HEK293 (cell line): ENCODE measurements at regions not wholly inside any gene's neighbourhood (a gene's known extent, or its start where the extent isn't known, plus 50 kb on each side); places are given as distances from the start of the nearest gene placed in this dataset.

Experiments used
- CTCF ChIA-PET: fragments of 350-600 bp; formaldehyde crosslinking; extraction: SDS; loops from one replicate; lab custom pipeline; 2021; ENCODE audit warnings: antibody characterized with exemption; lab: Yijun Ruan, JAX
- POLR2A ChIA-PET: fragments of 300-600 bp; formaldehyde crosslinking; extraction: SDS; loops from one replicate; lab custom pipeline; 2020; ENCODE audit warnings: antibody characterized with exemption, inconsistent platforms; lab: Yijun Ruan, JAX
- H3K27ac ChIP-seq: fragments of 200-500 bp; sonication (Bioruptor generic); 2 replicates; pipeline ENCODE4 v1.5.1; 2014; ENCODE audit warnings: low read depth, low read length, control low read depth, inconsistent platforms; ENCODE audit errors: extremely low read depth
- H3K36me3 ChIP-seq, 2 experiments: fragments of 200-500 bp in 1 of 2; sonication (Bioruptor generic) in 1 of 2; 1 replicate in 1 of 2; 2 replicates in 1 of 2; pipeline ENCODE4 v1.5.1; 2014 to 2017; ENCODE audit warnings: inconsistent platforms in 2 of 2, low read length in 2 of 2; ENCODE audit not compliant: control insufficient read depth in 2 of 2, insufficient read depth in 1 of 2
- H3K4me1 ChIP-seq: fragments of 200-500 bp; sonication (Bioruptor generic); 2 replicates; pipeline ENCODE4 v1.5.1; 2014; ENCODE audit warnings: mild to moderate bottlenecking, low read length, inconsistent platforms; ENCODE audit not compliant: control insufficient read depth, insufficient read depth
- H3K4me3 ChIP-seq: 2 replicates; pipeline ENCODE4 v1.5.1; 2011; ENCODE audit warnings: low read depth, mild to moderate bottlenecking, control low read depth, low read length, moderate library complexity
- H3K9me3 ChIP-seq: fragments of 200-500 bp; sonication (Bioruptor generic); 2 replicates; pipeline ENCODE4 v1.5.1; 2014; ENCODE audit warnings: low read depth, low read length, inconsistent platforms; ENCODE audit not compliant: control insufficient read depth, insufficient read depth
- OVOL3 ChIP-seq: fragments of 450-650 bp; formaldehyde crosslinking; IDR thresholded peaks from 2 replicates; pipeline ENCODE4 v1.5.1; 2016; ENCODE audit warnings: missing biosample characterization, missing genetic modification characterization
- RBAK ChIP-seq: fragments of 450-650 bp; formaldehyde crosslinking; IDR thresholded peaks from 2 replicates; pipeline ENCODE4 v1.5.1; 2016; ENCODE audit warnings: missing biosample characterization, missing genetic modification characterization
- REST ChIP-seq: fragments of 450-650 bp; formaldehyde crosslinking; IDR thresholded peaks from 2 replicates; pipeline ENCODE4 v1.5.1; 2016; ENCODE audit warnings: missing biosample characterization, missing genetic modification characterization
- TSHZ1 ChIP-seq: fragments of 450-650 bp; formaldehyde crosslinking; IDR thresholded peaks from 2 replicates; pipeline ENCODE4 v1.5.1; 2016; ENCODE audit warnings: missing biosample characterization, missing genetic modification characterization, borderline replicate concordance
- ZBTB44 ChIP-seq: fragments of 450-650 bp; IDR thresholded peaks from 2 replicates; pipeline ENCODE4 v1.5.1; 2018; ENCODE audit warnings: missing biosample characterization, mild to moderate bottlenecking, missing genetic modification characterization
- ZFP37 ChIP-seq: fragments of 450-650 bp; formaldehyde crosslinking; IDR thresholded peaks from 2 replicates; pipeline ENCODE4 v1.5.1; 2016; ENCODE audit warnings: missing biosample characterization, missing genetic modification characterization
- ZNF133 ChIP-seq: fragments of 450-650 bp; formaldehyde crosslinking; IDR thresholded peaks from 2 replicates; pipeline ENCODE4 v1.5.1; 2016; ENCODE audit warnings: missing biosample characterization, missing genetic modification characterization
- ZNF16 ChIP-seq: fragments of 450-650 bp; formaldehyde crosslinking; IDR thresholded peaks from 2 replicates; pipeline ENCODE4 v1.5.1; 2016; ENCODE audit warnings: low read depth, missing biosample characterization, missing genetic modification characterization
- ZNF211 ChIP-seq: fragments of 450-650 bp; formaldehyde crosslinking; IDR thresholded peaks from 2 replicates; pipeline ENCODE4 v1.5.1; 2016; ENCODE audit warnings: low read depth, missing biosample characterization, missing genetic modification characterization
- ZNF324 ChIP-seq: fragments of 450-650 bp; formaldehyde crosslinking; IDR thresholded peaks from 2 replicates; pipeline ENCODE4 v1.5.1; 2016; ENCODE audit warnings: missing biosample characterization, missing genetic modification characterization
- ZNF362 ChIP-seq: fragments of 450-650 bp; formaldehyde crosslinking; IDR thresholded peaks from 2 replicates; pipeline ENCODE4 v1.5.1; 2016; ENCODE audit warnings: missing biosample characterization, missing genetic modification characterization
- ZNF433 ChIP-seq: fragments of 450-650 bp; formaldehyde crosslinking; IDR thresholded peaks from 2 replicates; pipeline ENCODE4 v1.5.1; 2016; ENCODE audit warnings: missing biosample characterization, missing genetic modification characterization, low read depth
- ZNF518A ChIP-seq: fragments of 450-650 bp; formaldehyde crosslinking; conservative IDR thresholded peaks from 2 replicates; pipeline ENCODE4 v1.5.1; 2016; ENCODE audit warnings: low read depth, missing biosample characterization, missing genetic modification characterization
- ZNF555 ChIP-seq: fragments of 450-650 bp; formaldehyde crosslinking; conservative IDR thresholded peaks from 2 replicates; pipeline ENCODE4 v1.5.1; 2017; ENCODE audit warnings: missing biosample characterization, mild to moderate bottlenecking, missing genetic modification characterization, inconsistent platforms
- ZNF645 ChIP-seq: fragments of 450-650 bp; formaldehyde crosslinking; IDR thresholded peaks from 2 replicates; pipeline ENCODE4; 2016; ENCODE audit warnings: missing biosample characterization, missing genetic modification characterization

GRCh38 chr2:222127660-222128059 lies 171.1 kb downstream of the PAX3 start:
- no peak overlapping the region for H3K4me3 ChIP-seq
- no peaks in the 10 kb centered on the region for H3K36me3 ChIP-seq
- POLR2A ChIA-PET, result no interaction called here
- H3K4me1 ChIP-seq, result no peaks in the 10 kb centered on the region
- H3K27ac ChIP-seq, result no peak overlapping the region
- CTCF ChIA-PET, result no interaction called here
- H3K9me3 ChIP-seq, result no peaks in the 10 kb centered on the region
- TF ChIP-seq REST (tag by site-specific recombination), result no peak
- no peak for TF ChIP-seq ZNF518A (tag by site-specific recombination)
- no peak for TF ChIP-seq ZNF555 (tag by site-specific recombination)
- no peak for TF ChIP-seq ZFP37
- no peak for TF ChIP-seq ZNF362

- TF ChIP-seq ZNF211 (tag by site-specific recombination) (no peak), ZNF133 (tag by site-specific recombination) (no peak), ZNF433 (no peak), ZNF16 (tag by site-specific recombination) (no peak), ZNF645 (tag by site-specific recombination) (no peak), RBAK (tag by site-specific recombination) (no peak), ZNF324 (no peak), ZBTB44 (tag by site-specific recombination) (no peak), TSHZ1 (tag by site-specific recombination) (no peak), OVOL3 (no peak)
- H3K27ac ChIP-seq, result no peak overlapping the region
- H3K36me3 ChIP-seq, result no peaks in the 10 kb centered on the region
- H3K4me3 ChIP-seq, result no peak overlapping the region
- H3K4me1 ChIP-seq, result no peaks in the 10 kb centered on the region
- POLR2A ChIA-PET, result no interaction called here
- CTCF ChIA-PET, result no interaction called here
- H3K9me3 ChIP-seq, result no peaks in the 10 kb centered on the region
Observed at GRCh38 chr2:222120933-222121332, 177.9 kb downstream of the PAX3 start.
